Peyer's patch (tissue), 4 donors: ENCODE measurements at regions not wholly inside any gene's neighbourhood (a gene's known extent, or its start where the extent isn't known, plus 50 kb on each side); places are given as distances from the start of the nearest gene placed in this dataset.

Experiments used
- CTCF ChIP-seq, 6 experiments: fragments of 450-650 bp in 4 of 6; fragments of 200-600 bp in 2 of 6; sonication (generic) in 1 of 6; IDR thresholded peaks; one replicate each; pipeline ENCODE4 v1.5.1; 2017 to 2019; ENCODE audit warnings: antibody characterized with exemption in 6 of 6, mild to moderate bottlenecking in 3 of 6, moderate library complexity in 1 of 6
- POLR2A ChIP-seq, 2 donors: fragments of 450-650 bp; IDR thresholded peaks; one replicate each; pipeline ENCODE4 v1.5.1; 2017; ENCODE audit warnings: antibody characterized with exemption in 2 of 2, mild to moderate bottlenecking in 2 of 2, moderate library complexity in 2 of 2

DNA sequence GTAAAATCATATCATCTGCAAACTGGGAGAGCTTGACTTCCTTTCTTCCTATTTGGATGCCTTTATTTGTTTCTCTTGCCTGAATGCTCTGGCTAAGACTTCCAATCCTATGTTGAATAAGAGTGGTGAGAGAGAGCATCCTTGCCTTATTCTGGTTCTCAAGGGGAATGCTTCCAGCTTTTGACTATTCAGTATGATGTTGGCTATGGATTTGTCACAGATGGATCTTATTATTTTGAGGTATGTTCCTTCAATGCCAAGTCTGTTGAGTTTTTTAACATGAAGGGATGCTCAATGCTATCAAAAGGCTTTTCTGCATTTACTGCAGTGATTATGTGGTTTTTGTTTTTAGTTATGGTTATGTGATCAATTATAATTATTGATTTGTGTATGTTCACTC is 2144.6 kb upstream of the TENM3 start:
- TF ChIP-seq CTCF (IDR thresholded peaks at IDR 0.05): no peak
- no peak for TF ChIP-seq POLR2A (IDR thresholded peaks at IDR 0.05)
